Breast epithelium (tissue), 3 donors: ENCODE measurements at regions not wholly inside any gene's neighbourhood (a gene's known extent, or its start where the extent isn't known, plus 50 kb on each side); places are given as distances from the start of the nearest gene placed in this dataset.

Source experiments
- CTCF ChIP-seq, 3 donors: fragments of 450-650 bp; IDR thresholded peaks; one replicate each; pipeline ENCODE4 v1.5.1; 2016 to 2017; ENCODE audit warnings: antibody characterized with exemption in 3 of 3, mild to moderate bottlenecking in 3 of 3, moderate library complexity in 3 of 3
- POLR2A ChIP-seq: fragments of 450-650 bp; IDR thresholded peaks from one replicate; pipeline ENCODE4 v1.6.1; 2016; ENCODE audit warnings: antibody characterized with exemption, mild to moderate bottlenecking, moderate library complexity
- POLR2AphosphoS5 ChIP-seq, 3 donors: sonication (generic); formaldehyde crosslinking; IDR thresholded peaks; one replicate each; pipeline ENCODE4 v1.6.1; 2017; ENCODE audit warnings: antibody characterized with exemption in 3 of 3

- no peak for TF ChIP-seq POLR2AphosphoS5 (IDR thresholded peaks at IDR 0.05)
- TF ChIP-seq CTCF (IDR thresholded peaks at IDR 0.05) = no peak
- no peak for TF ChIP-seq POLR2A
Observed at GRCh38 chr1:13890766-13891165, 190.8 kb downstream of the PRDM2 start.
